ENCODE measurements at regions not wholly inside any gene's neighbourhood (a gene's known extent, or its start where the extent isn't known, plus 50 kb on each side); places are given as distances from the start of the nearest gene placed in this dataset.

GRCh38 chr13:108093616-108094015 lies 121.7 kb downstream of the LIG4 start:
- no peaks in the 10 kb centered on the region for H4K20me1 ChIP-seq (replicated peaks; ENCODE audit: control insufficient read depth, insufficient read depth, low read length)
- no peak overlapping the region for H2AFZ ChIP-seq (ENCODE audit: low read depth, low read length)
- FAIRE-seq (no peak), DNase-seq (ENCODE audit: extremely low read depth in 1 of 4, low spot score in 3 of 4) (no peak), ATAC-seq (no peak)
- no peak overlapping the region for H3K27ac ChIP-seq (ENCODE audit: extremely low read depth, low read depth, low read length)
- TF ChIP-seq, protein P1, sequence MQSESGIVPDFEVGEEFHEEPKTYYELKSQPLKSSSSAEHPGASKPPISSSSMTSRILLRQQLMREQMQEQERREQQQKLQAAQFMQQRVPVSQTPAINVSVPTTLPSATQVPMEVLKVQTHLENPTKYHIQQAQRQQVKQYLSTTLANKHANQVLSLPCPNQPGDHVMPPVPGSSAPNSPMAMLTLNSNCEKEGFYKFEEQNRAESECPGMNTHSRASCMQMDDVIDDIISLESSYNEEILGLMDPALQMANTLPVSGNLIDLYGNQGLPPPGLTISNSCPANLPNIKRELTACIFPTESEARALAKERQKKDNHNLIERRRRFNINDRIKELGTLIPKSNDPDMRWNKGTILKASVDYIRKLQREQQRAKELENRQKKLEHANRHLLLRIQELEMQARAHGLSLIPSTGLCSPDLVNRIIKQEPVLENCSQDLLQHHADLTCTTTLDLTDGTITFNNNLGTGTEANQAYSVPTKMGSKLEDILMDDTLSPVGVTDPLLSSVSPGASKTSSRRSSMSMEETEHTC (IDR thresholded peaks at IDR 0.05), result no peak
- TF ChIP-seq, protein P2, sequence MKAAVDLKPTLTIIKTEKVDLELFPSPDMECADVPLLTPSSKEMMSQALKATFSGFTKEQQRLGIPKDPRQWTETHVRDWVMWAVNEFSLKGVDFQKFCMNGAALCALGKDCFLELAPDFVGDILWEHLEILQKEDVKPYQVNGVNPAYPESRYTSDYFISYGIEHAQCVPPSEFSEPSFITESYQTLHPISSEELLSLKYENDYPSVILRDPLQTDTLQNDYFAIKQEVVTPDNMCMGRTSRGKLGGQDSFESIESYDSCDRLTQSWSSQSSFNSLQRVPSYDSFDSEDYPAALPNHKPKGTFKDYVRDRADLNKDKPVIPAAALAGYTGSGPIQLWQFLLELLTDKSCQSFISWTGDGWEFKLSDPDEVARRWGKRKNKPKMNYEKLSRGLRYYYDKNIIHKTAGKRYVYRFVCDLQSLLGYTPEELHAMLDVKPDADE (conservative IDR thresholded peaks at IDR 0.05; ENCODE audit: control insufficient read depth, low read depth, low read length), result no peak
- H3K4me1 ChIP-seq (replicated peaks in 1 of 2; ENCODE audit: control insufficient read depth in 2 of 2, insufficient read depth in 2 of 2, low read length in 2 of 2), result no peaks in the 10 kb centered on the region
- CTCF ChIA-PET (ENCODE audit: low intra/inter-chr PET ratio), result no interaction called here
- no peaks in the 10 kb centered on the region for H3K79me2 ChIP-seq (ENCODE audit: control insufficient read depth, insufficient read depth, low read length)
- H3K27me3 ChIP-seq (ENCODE audit: control insufficient read depth in 2 of 2, insufficient read depth in 2 of 2, low read length in 2 of 2), result no peaks in the 10 kb centered on the region
- H3K9me3 ChIP-seq (replicated peaks; ENCODE audit: control insufficient read depth, insufficient read depth, low read depth, low read length), result no peaks in the 10 kb centered on the region
- POLR2A ChIA-PET, result no interaction called here
- intact Hi-C loops (cut with micrococcal nuclease) (no loop called here), in situ Hi-C loops (cut with MboI) (no loop called here)
- H3K9me1 ChIP-seq (ENCODE audit: control insufficient read depth, insufficient read depth, low read length), result no peaks in the 10 kb centered on the region
- no peaks in the 10 kb centered on the region for H3K36me3 ChIP-seq (ENCODE audit: control insufficient read depth, insufficient read depth, low read length)
- WGBS (ENCODE audit: insufficient coverage, low coverage, missing lambda C conversion rate), result 0% methylated on average over 1 of the region's 1 CpG
- no peak overlapping the region for H3K4me2 ChIP-seq (ENCODE audit: insufficient read depth, low read length)
- BruUV-seq (replicated peaks), result no TSS peak
- H3K9ac ChIP-seq (ENCODE audit: insufficient read depth in 1 of 2, low read depth in 2 of 2, low read length in 2 of 2), result no peak overlapping the region
- H3K4me3 ChIP-seq, result no peak overlapping the region

- Histone ChIP-seq H4K20me1 (replicated peaks; ENCODE audit: control insufficient read depth, insufficient read depth, low read length) (no peaks in the 10 kb centered on the region), H3K9ac (ENCODE audit: insufficient read depth in 1 of 2, low read depth in 2 of 2, low read length in 2 of 2) (no peak overlapping the region), H3K79me2 (ENCODE audit: control insufficient read depth, insufficient read depth, low read length) (no peaks in the 10 kb centered on the region), H2AFZ (ENCODE audit: low read depth, low read length) (no peak overlapping the region), H3K4me2 (ENCODE audit: insufficient read depth, low read length) (no peak overlapping the region), H3K27ac (ENCODE audit: extremely low read depth, low read depth, low read length) (no peak overlapping the region), H3K27me3 (ENCODE audit: control insufficient read depth in 2 of 2, insufficient read depth in 2 of 2, low read length in 2 of 2) (no peaks in the 10 kb centered on the region), H3K4me1 (replicated peaks in 1 of 2; ENCODE audit: control insufficient read depth in 2 of 2, insufficient read depth in 2 of 2, low read length in 2 of 2) (no peaks in the 10 kb centered on the region), H3K9me1 (ENCODE audit: control insufficient read depth, insufficient read depth, low read length) (no peaks in the 10 kb centered on the region), H3K9me3 (replicated peaks; ENCODE audit: control insufficient read depth, insufficient read depth, low read depth, low read length) (no peaks in the 10 kb centered on the region), H3K4me3 (no peak overlapping the region), H3K36me3 (ENCODE audit: control insufficient read depth, insufficient read depth, low read length) (no peaks in the 10 kb centered on the region)
- BruUV-seq (replicated peaks), result no TSS peak
- CTCF ChIA-PET (ENCODE audit: low intra/inter-chr PET ratio), result no interaction called here
- POLR2A ChIA-PET, result no interaction called here
- 0% methylated on average over 3 of the region's 3 CpGs for WGBS (ENCODE audit: insufficient coverage, low coverage, missing lambda C conversion rate)
- DNase-seq (ENCODE audit: extremely low read depth in 1 of 4, low spot score in 3 of 4), result no peak
- no peak for ATAC-seq
- FAIRE-seq, result no peak
- in situ Hi-C loops (cut with MboI) (no loop called here), intact Hi-C loops (cut with micrococcal nuclease) (no loop called here)
- no peak for TF ChIP-seq ZNF696 (CRISPR knock-in tag; conservative IDR thresholded peaks at IDR 0.05)
- TF ChIP-seq RFX7 (CRISPR knock-in tag; IDR thresholded peaks at IDR 0.05), result no peak
- no peak for TF ChIP-seq ZNF121 (CRISPR knock-in tag; conservative IDR thresholded peaks at IDR 0.05)
- no peak for TF ChIP-seq ZNF592 (IDR thresholded peaks at IDR 0.05)
- no peak for TF ChIP-seq ZBTB8A (IDR thresholded peaks at IDR 0.05; ENCODE audit: partially characterized antibody)
- TF ChIP-seq HNRNPH1 (optimal IDR thresholded peaks at IDR 0.05; ENCODE audit: low read depth, low read length), result no peak
- TF ChIP-seq ZFP30 (CRISPR knock-in tag; IDR thresholded peaks at IDR 0.05; ENCODE audit: borderline replicate concordance), result no peak
- TF ChIP-seq ZNF175 (CRISPR knock-in tag; IDR thresholded peaks at IDR 0.05; ENCODE audit: low read depth), result no peak
These were observed 127.5 kb downstream of the LIG4 start for GRCh38 chr13:108087810-108088209.

All from K562 (cell line).